ENCODE measurements at regions not wholly inside any gene's neighbourhood (a gene's known extent, or its start where the extent isn't known, plus 50 kb on each side); places are given as distances from the start of the nearest gene placed in this dataset.

- TF ChIP-seq CTCF (IDR thresholded peaks at IDR 0.05 in 4 of 5, conservative IDR thresholded peaks at IDR 0.05 in 1 of 5) (no peak), POLR2A (IDR thresholded peaks at IDR 0.05) (no peak)
These were observed 1176.8 kb downstream of the EFNA5 start for GRCh38 chr5:106493910-106494309.
